Neural progenitor cell (in vitro differentiated cells): ENCODE measurements at regions not wholly inside any gene's neighbourhood (a gene's known extent, or its start where the extent isn't known, plus 50 kb on each side); places are given as distances from the start of the nearest gene placed in this dataset.

Experiments used
- CTCF ChIP-seq: fragments of 200-600 bp; sonication (generic); IDR thresholded peaks from 2 replicates; pipeline ENCODE4 v1.5.1; 2017; ENCODE audit warnings: antibody characterized with exemption, mild to moderate bottlenecking
- EZH2 ChIP-seq: fragments of 200-600 bp; sonication (generic); IDR thresholded peaks from 2 replicates; pipeline ENCODE4 v1.6.1; 2017; ENCODE audit warnings: antibody characterized with exemption, mild to moderate bottlenecking, moderate library complexity

- TF ChIP-seq CTCF (no peak), EZH2 (no peak)
Observed at GRCh38 chr12:25376985-25377384, 126.3 kb upstream of the KRAS start.
